Glomerular visceral epithelial cell (primary cell): ENCODE measurements at regions not wholly inside any gene's neighbourhood (a gene's known extent, or its start where the extent isn't known, plus 50 kb on each side); places are given as distances from the start of the nearest gene placed in this dataset.
"Not testable (repeated sequence)": the region's sequence is repeated elsewhere in the genome, so short reads cannot be mapped to it uniquely, and the experiment has no call there.

Source experiments
- DNase-seq: peaks from one replicate; pipeline ENCODE4 v3.0.0-alpha.2; 2016; ENCODE audit errors: extremely low spot score

DNA sequence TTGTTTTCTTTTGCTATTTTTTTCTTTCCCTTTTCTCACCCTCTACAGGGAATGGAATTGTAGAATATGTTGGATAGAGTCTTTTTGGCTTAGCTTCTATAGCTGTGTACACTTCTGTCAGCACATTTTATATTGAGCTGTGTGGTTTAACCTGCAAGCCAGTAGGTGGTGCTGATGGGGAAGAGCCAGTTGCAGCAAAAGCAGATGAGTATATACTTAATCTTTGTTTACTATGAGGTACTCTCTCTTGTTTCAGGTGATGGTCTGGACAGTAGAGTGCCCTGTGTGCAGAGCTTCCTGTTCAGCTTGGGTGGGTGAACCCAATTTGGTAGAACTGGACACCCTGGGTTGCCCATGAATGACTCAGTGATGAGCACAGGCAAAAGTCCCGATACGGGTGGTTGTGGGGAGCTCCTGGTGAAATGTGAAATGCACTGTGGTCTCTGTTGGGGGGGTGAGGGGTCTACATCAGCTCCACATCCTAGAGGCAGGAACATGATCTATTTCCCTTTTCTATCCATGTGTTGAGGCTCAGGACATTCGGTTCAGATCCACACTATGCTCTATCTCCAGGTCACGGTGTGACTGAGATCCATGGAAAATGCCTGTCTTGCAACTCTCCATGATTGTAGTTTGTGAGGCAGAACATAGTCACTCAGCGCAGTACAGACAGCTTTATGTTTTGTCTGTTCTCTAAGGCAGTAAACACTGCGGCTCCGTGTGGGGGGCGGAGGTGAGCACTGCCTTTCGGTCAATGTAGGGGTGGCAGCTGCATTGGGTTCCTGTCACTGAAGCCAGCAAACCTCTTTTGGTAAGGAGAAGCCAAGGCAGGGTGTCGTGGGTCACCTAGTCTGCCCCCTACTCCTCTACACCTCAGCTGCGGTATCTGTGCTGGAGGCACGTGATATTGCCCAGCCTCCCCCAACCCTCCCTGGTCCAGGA is 353.2 kb downstream of the PRR16 start:
- no peak for DNase-seq

DNA sequence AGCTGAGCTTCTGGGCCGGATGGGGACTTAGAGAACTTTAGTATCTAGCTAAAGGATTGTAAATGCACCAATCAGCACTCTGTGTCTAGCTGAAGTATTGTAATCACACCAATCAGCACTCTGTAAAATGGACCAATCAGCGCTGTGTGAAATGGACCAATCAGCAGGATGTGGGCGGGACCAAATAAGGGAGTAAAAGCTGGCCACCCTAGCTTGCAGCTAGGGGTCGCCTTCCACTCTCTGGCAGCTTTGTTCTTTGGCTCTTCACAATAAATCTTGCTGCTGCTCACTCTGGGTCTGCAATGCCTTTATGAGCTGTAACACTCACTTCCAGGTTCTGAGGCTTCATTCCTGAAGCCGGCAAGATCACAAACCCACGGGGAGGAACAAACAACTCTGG is 354.0 kb downstream of the PRR16 start:
- no peak for DNase-seq

DNA sequence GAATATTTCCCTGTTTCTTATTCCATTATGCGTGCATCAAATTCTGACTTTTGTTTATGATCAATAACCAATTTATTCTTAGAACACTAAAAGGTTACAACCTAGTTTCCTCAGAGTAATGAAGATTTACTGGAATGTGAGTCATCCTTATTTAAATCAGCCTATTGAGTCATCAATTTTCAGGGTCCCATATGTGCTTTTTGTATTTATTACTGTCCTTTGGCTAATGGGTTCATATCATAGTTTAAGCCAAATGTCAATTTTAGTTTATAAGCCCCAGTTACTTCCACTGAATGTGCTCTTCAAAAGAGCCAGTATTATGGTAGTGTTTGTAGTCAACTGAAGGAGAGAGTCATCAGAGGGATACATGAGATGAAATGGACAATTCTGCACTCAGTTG is 359.2 kb downstream of the PRR16 start:
- no peak for DNase-seq

DNA sequence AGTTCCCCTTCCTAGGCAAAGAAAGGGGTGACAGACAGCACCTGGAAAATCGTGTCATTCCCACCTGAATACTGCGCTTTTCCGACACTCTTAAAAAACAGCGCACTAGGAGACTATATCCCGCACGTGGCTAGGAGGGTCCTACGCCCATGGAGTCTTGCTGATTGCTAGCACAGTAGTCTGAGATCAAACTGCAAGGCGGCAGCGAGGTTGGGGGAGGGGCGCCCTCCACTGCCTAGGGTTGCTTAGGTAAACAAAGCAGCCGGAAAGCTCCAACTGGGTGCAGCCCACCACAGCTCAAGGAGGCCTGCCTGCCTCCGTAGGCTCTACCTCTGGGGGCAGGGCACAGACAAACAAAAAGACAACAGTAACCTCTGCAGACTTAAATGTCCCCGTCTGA is 367.5 kb downstream of the PRR16 start:
- DNase-seq: not testable (repeated sequence)

DNA sequence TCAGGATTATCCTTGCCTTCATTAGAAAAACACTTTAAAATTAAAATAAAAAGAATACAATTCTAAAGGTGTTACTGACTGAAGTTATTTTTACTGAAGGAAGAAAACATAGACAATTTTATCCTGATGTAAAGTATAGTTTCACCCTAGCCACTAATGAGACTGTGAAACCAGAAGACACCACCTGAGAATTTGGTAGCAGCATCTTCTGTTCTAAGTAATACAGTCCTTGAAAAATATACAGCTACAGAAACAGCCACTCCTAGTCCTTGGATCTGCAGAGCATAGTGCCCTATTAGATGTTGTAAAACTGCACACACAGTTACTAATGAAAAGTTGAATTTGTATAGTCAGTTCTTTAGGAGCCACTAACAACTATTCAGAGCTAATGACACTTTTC is 377.7 kb downstream of the PRR16 start:
- no peak for DNase-seq

DNA sequence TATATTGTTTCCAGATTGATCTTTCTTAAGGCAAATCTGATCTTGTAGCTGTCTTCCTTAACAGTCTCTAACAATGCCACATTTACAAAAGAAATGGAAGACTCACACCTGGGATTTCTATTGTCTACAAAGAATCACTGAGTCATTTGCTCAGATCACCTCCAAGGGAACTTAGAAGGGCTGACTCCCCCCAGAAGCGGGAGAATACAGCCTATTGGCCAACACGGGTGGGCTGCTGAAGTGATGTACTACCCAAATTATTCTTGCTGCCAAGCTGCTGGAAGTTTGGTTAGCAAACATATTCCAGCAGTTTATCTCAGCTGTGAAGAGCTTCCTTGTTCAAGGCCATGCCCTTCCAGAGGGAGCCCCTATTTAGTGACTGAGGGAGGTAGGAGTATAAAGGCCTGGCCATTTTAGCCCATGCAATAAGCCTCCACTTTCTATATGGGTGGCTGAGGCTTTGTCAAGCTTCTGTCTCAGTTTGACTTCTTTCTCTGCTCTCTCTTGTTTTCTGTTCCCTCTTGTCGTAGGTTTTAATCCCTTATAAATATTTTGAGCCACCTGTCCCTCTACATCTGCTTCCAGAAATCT is 379.4 kb downstream of the PRR16 start:
- DNase-seq: no peak

DNA sequence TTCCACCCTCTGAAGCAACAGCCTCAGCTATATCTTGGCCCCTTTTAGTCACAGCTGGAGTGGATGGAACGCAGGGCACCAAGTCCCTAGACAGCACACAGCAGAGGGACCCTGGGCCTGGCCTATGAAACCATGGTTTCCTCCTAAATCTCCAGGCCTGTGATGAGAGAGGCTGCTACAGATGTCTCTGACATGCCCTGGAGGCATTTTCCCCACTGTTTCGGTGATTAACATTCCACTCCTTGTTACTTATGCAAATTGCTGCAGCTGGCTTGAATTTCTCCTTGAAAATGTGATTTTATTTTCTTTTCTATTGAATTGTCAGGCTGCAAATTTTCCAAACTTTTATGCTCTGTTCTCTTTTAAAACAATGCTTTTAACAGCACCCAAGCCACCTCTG is 384.8 kb downstream of the PRR16 start:
- DNase-seq: no peak

DNA sequence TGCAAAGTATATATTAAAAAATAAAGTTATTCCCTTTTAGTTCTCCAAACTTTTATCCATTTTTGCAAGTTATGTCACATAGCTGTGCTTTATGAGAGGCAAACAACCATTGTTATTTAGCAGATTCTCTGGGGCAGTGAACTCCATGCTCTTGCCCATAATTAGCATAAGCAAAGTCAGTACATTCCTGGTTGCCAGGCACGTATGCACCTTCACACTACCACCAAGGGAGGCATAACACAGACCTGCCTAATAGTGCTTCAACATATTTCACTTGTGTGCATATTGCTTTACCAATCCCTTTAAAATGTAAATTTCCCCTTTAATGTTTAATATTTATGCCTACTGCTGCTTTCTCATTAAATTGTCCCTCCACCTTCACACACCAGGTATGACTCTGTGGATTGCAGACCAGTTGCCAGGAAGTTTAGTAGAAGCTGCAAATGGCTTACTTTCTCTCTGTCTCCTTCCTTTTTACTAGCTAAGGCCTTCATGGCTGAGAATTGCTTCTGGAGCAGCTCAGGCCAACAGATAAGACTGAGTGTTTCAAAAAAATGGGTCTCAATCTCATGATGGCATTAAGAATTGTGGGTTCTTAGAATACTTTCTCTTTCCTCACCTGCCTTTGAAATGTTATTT is 388.2 kb downstream of the PRR16 start:
- DNase-seq: no peak

DNA sequence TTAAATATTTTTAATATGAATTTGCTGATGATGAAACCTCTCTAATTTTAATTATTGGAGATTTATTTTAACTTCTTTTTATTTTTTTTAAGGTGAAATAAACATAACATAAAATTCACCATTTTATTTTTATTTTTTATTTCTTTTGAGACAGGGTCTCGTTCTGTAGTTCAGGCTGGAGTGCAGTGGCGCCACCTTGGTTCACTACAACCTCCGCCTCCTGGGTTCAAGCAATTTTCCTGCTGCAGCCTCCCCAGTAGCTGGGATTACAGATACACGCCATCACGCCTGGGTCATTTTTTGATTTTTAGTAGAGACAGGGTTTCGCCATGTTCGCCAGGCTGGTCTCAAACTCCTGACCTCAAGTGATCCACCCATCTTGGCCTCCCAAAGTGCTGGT is 402.9 kb downstream of the PRR16 start:
- no peak for DNase-seq

DNA sequence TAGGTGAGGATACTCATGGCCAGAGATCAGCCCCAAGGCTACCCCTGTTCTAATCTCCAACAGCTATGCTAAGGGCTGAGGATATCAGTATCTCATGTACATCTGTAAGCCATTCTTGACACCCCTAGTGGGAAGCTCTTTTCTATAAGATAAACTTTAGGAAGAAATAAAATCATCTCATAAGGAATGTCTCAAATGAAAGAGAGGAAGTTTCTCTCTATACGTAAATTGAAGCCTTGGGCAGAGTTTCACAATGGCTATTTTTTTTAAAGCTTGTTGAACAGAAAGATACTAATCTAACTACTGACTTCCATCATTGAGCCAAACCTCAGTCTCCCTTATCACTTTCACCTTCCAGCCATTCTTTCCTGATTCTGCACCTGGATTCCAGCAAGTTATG is 405.7 kb downstream of the PRR16 start:
- DNase-seq: no peak

DNA sequence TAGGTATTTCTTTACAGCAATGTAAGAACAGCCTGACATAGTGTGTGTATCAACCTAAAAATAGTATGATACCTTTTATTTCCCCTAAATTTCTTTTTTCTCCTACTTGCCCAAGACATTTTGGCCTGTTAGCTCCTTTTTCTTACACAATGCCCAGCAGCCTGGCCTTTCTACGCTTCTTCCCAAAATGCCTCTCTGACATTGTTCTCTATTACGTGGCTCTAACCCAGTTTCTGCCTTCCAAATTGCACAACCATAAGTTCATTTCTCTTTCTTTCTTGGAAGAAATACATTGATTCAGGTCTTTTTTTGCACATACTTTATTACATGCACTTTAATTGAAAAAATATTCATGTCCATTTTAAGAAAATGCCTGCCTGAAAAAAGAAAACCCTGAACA is 408.2 kb downstream of the PRR16 start:
- DNase-seq: no peak

DNA sequence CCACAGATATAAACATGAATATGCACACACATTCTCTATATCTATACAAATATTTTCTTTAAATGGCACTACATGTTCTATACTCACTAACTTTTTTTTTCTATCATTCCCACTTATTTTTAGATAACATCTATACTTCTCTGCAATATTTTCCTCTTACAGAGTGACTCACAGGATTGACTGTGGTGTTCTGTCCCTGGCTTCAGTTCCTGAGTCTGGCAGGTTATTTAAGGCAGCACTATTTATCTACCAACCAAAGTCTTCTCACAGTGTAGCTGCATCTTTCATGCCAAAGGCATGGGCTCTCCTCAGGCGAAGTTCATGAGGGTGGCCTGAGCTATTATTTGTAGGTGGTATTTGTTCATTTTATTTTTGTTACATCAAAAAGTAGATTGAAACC is 409.0 kb downstream of the PRR16 start:
- DNase-seq: no peak

DNA sequence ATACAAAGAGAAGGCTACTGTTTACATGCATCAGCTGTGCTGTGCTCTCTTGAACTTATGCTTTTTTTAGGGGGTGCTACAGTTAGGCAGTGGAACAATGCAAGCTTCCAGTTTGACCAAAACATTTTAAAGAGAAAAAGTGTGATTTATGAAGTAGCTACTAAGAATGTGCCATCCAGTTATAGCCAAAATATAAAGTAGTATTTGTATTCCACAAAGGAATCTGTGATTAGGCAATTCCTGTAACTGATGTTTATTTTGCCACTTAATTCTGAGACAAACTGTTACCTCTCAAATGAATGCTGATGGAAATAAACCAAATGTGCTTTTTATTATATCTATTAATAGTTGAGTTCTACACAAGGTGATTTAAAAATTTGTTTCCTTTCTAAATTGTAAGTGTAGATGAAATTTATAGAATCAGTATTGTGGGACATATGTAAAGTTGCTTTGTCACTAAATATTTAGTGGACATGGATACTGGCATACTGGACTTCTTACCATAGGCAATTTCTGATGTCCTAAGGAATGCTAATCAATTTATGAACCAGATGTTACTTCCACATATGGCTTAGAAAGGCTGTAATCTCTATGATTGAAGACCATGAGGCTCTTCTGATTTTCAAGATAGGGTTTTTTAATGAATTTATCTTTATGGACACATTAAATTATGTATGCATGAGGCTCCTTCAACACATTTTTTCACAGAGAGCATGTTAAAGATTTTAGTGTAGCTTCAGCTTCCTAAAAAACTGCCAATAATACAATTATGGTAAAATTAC is 410.2 kb downstream of the PRR16 start:
- no peak for DNase-seq

DNA sequence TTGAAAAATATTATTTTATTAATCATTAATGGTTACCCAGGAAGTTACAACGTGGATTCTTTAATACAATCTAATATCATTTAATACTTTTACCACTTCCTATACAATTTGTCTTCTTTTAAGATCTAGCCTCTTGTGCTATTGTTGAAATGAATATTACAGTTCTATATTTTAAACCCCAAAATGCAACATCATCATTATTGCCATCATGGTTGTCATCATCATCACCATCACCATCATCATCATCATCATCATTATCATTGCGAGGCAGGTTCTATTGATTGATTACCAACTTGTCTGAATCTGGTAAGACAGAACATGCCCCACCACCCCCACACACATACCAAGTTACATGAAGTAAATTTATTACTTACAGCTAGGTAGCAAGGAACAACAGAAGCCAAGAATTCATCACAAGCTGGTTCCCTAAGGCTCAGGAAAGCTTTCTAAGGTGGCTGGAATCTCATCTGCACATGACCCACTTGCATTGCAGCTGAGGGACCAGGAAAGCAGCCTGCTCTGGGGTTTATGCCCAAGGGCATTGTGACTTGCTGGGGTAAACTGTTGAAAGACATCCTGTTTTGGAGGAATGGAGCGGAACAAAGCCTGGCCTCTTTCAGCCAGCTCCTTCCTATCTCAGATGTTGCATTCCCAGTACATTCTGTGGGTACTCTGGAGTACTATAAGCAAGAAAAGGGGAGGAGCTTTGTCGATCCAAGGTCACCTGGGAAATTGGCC is 418.1 kb downstream of the PRR16 start:
- no peak for DNase-seq

DNA sequence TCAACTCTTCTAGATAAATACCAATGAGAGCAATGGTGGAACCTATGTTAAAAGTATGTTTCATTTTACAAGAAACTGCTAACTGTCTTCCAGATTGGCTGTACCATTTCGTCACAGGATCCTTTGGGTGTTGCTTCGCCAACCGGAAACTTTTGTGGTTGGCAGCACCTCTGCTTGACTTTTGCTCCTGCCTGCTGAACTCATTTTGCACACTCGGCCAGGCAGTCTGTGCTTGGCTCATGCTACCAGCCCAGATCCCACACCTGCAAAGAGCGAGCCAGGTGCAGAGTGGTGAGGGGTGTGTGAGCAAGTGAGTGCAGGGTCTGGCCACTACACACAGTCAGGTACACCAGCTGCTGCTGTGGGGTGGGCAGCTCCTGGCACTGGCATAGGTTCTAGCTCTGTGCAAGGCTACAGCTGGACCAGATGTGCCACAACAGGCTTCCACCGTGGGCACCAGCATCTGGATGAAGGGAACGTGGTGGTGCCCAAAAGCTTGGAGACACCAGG is 422.3 kb downstream of the PRR16 start:
- no peak for DNase-seq

DNA sequence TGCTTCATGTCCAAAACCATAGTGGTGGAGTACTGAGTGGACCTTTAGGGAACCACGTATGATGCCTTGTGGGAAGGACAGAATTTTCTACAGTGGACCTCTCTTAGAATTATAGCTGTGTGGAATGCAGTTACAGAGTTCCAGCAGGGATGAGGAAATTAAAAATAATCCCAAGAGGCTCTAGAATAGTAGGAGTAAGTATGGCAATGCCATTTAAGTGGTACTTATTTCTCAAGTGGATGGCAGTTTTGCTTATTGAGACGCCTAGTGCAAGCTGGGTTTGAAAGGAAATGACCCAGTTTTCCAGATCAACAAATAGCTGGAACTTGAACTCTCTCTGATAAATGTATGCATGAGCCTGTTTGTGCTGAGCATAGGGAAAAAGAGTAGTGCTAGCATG is 431.6 kb downstream of the PRR16 start:
- DNase-seq: no peak

DNA sequence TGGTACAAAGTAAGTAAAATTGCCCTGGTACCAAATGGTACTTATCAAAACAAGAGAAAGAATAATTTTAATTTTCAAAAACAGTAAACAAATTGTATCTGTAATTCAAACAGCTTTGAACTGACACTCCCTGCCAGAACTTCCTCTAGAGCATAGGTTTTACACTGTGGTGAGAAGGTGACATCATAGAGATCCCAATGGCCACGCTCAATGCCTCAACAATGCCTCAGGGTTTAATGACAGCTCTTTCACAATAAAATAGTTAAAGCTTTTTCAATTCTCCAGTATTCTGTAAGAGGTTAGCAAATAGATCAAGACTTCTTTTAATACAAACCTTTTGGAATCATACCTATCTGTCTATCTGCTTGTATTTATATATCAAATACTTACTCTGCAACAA is 437.1 kb downstream of the PRR16 start:
- DNase-seq: peak; percentile 13

DNA sequence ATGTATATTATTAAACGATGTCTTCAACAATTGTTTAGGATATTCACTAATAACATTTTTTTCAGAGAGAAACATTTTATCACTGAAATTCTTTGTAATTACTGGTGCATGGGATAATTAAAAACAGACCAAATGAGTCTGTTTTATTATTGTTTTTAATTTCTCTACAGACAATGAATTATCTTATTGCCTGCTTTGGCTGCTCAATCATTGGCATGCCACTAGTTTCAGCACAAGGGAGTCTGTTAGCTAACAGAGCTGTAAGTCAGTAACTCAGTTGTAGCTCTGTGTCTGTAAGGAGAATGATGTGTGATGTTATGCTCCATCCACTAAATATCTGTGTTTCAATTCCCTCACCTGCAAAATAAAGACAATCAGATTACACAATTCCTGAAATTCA is 443.9 kb downstream of the PRR16 start:
- DNase-seq: no peak

DNA sequence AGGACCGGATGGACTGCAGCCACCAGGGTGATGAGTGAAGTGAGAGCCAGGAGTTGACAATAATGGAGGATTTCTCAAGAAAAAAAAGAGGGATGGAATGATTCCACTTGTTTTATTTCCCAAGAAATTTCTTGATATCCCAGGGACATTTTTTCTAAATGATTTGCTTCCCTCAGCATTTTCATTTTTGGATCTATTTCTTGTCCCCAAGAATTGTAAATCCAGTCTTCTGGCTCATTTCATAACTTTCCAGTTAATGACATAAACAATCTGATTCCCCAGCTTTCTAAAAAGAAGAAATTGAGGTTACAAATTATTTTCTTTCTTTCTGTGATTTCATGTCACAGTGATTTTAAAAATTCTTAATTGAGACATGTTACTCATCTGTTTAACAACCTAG is 446.5 kb downstream of the PRR16 start:
- no peak for DNase-seq

DNA sequence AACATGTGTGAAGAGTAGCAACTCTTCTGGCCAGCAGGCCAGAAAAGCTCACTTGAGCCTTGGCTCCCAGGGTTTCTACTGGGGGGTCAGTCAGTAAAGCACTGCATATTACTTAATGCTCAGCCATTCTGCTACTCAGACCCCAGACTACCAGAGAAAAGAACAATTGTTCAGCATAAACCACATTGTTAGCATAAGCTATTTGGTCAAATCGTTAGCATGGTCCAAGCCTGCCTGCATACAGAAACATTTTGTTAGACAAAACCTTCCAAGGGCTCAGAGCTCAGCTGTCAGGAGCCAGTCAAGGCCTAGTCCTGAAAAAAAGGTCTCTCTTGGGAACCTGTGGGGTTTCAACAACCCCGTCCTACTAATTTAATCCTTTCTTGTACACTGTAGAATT is 449.3 kb downstream of the PRR16 start:
- DNase-seq: no peak

DNA sequence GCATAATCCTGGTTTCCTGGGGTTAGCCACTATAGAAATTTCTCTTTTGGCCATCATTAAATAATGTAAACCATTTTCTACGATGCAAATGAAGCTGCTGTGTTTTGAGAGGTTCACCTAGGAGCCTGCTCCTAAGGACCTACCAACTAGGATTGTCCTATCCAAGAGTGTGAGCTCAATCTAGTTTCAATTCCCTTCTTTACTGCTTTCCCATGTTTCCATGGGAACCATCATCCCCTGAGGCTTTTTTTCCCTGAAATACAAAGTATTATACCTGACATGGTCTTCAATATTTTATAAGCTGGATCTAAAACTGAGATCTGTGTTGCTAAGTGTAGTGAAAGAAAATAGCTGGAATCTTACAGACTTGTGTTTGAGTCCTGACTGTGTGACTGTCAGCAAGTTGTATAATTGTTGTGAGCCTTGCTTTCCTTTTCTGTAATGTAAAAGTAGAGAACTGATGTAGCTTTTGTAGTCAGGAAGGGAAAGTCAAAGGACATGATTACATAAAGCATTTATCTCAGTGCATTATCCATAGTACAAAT is 453.2 kb downstream of the PRR16 start:
- no peak for DNase-seq
